Stimulated activated CD8-positive, alpha-beta memory T cell treated with anti-CD3 and anti-CD28 coated beads, Interleukin-12 subunit alpha, Interleukin-12 subunit beta, amount 100 ng/mL, for 4 hours (primary cell): ENCODE measurements at regions not wholly inside any gene's neighbourhood (a gene's known extent, or its start where the extent isn't known, plus 50 kb on each side); places are given as distances from the start of the nearest gene placed in this dataset.

Source experiments
- DNase-seq: peaks from one replicate; pipeline ENCODE4 v3.0.0-alpha.2; 2020; ENCODE audit warnings: low read depth

DNA sequence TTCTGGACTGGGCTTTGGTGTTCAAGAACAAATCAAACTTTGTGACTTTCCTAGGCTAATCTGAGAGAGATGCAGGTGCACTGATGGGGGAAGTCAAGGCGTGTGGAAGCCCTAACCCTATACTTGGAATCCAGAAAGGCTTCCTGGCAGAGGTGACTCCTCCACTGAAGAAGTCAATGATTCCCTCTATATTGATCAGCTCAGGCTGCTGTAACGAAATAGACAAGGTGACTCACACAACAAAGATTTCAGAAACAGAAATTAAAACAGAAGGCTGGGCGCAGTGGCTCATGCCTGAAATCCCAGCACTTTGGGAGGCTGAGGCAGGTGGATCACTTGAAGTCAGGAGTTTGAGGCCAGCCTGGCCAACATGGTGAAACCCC is 69.6 kb upstream of the GGTA1 start:
- no peak for DNase-seq

DNA sequence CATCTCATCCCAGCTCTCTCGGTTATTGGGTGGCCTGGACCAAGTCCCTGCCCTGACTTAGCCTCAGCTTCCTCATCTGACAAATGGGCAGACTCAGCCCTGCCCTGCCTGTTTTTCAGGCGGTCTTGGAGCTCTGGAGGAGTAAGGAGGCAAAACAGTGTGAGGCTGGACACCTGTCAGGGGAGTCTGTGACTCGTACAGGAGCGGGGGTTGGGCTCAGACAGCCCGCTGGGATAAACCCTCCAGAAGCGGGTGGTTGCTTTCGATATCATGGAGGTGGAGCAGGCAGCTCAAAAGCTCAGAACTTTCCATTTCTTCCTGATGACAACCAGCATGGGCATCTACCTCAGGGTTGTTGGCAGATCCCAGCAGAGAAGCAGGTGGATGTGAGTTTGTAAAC is 72.9 kb upstream of the GGTA1 start:
- no peak for DNase-seq

DNA sequence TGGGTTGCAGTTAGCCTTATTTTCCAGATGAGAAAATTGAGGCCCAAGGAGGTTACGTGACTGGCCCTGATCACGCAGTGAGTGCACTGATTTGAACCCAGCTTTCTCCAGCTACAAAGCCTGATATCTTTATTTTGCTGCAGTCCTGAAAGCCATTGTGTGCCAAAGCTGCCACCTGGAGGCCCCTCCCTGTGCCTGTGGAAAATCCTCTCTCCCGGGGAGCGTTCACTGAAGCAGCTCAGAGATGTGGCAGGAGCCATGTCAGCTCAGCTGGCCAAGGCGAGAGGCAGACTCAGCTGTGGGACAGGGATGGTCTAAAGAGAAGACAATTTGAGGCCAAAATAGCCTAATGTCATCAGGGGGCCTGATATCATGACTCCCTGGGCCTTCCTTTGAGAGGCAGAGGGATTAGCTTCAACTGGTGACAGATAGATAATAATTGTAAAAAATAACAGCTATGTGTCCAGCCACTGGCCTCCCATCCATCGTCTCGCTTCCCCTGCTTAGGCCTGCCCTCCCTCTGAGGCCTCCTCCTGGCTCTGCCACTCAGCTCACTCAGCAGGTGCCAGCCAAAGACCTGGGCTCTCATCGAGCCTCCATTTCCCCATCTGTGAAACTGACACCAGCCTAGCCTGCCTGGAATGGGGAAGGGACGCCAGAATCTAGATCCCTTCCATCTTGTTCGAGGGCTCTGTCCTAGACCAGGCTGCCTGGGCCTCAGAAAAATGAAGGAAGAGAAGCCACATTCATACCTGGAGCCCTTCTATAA is 74.3 kb upstream of the GGTA1 start:
- no peak for DNase-seq

DNA sequence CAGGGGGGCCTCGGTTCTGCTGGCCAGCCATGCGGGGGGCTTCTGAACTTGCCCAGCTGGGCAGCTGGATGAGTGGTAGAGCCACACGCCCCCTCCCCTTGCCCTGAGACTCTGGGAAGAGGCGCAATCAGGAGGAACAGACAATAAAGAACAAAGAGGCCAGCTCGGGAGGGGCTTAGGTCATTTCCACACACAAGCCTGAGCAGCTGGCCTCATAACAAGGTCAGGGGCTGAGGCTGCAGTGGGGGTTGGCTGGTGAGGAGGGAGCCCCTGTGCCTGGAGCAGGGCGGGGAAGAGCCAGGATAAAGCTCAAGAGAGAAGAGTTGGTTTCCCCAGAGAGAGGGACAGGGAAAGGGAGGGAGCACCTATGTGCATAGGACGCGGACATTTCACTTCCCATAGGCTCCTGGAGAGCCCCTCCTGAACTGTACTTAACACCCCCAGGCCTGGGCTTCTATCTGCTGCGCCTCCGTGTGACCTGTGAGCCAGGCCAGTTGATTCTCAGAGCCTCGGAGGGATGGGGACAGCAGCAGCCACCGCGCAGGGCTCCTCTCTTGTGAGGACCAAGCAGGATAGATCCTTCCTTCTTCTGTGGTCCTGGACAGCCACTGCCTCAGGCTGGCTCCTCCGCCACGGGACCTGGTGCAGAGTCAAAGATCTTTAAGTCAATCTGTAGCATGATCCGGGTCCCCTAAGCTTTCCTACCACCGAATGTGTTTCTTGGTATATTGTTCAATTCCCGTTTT is 75.3 kb upstream of the GGTA1 start:
- no peak for DNase-seq

DNA sequence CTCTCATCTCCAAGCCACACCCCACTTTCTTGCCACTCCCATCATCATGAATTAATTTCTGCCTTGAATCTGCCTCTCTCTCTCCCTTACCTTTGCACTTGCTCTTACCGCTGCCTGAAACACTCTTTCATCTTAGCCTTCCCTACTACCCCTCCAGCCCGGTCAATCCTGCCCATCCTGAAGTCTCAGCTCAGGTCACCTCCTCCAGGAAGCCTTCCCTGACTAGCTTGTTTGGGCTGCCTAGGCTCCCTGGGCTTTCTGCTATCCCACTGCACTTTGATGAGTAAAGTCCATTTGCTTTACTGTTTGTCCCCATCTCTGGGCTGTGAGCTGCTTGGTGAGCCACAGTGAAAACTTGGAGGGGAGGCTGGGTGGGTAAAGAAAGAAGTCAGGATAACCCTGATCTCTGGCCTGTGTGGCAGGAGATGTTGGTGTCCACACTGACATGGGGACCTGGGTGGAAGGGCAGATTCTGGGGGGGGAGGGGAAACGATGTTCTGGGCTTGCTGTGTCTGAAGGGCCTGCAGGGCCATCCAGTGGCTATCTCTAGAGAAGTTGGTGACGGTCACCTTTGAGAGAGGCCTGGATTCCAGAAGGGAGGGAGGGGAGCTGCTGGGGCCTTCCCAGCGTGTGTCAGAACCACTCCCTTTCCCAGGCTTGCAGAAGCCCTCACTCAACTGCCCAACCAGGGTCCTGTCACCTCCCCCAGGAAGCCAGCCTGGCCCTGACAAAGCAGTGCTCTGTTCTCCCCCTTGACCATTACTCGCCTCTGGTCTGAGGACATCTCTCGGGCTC is 75.0 kb upstream of the DAB2IP start:
- DNase-seq = no peak

DNA sequence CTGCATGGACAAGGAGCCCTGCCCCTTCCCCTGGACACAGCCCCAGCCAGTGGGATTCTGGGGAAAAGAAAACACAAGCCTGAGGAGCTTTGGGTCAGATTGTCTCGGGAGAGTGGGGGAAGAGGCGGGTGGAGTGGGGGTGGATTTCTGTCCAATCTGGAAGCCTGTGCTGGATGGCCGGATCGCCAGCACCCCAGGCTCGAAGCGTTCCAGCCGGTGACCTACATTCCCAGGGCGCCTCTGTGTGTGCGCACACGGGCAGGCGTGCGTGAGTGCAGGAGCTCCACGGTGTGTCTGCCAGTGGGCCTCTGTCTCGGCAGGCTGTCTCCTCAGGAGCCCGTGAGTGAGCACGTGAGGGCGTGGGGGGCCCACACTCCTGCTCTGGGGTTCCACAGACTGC is 74.3 kb upstream of the DAB2IP start:
- DNase-seq = no peak

DNA sequence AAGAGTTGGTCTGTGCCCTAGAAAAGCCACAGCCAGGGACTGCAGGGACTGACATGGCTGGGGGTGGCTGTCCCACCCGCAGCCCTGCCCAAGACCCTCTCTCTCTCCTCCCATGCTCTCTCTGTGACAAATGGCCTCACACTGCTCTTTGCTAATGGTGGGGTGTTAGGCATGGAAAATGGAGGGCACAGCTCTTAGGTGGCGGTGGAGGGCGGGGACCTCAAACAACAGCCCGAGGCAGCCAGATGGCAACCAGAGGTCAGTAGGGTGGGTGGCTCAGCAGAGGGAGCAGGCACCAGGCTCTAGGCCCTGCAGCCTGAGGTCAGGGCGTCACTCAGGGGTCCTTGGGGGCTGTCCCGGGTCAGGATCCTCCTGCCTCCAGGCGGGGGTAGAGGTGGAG is 73.9 kb upstream of the DAB2IP start:
- DNase-seq = no peak

DNA sequence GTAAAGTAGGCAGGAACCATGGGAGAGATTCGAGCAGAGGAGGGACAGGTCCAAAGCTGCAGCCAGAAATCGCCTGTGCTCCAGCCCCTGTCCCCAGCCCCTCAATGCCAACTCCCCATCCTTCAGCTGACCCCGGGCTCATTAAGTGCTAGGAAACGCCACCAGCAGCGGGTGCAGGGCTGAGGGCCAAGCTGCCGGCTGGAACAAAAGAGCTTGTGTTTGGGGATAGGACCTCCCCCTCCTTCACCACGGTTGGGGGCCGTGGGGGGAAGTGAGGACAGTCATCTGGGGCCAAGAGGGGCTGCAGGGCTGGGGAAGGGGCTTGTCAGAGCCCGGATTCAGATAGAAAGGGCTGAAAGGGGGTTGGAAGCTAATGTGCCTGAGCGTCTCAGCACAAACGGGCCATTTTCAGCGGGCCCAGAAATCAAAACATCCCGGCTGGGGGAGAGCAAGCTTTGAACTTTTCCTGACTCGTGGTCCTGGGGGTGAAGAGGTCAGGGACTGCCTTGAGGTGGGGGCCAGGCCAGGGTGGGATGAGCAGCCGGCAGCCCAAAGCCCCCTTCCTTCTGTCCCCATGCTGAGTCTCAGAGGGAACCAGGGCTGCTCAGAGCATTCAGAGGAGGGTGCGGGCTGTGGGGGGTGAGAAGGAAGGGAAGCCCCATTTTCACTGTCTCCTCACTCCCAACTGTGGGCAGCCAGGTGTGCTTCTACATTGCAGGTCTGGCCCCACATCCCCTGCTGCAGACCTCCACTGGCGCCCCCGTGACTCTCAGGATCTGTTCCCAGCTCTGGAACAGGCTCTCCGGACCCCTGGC is 69.4 kb upstream of the DAB2IP start:
- no peak for DNase-seq

DNA sequence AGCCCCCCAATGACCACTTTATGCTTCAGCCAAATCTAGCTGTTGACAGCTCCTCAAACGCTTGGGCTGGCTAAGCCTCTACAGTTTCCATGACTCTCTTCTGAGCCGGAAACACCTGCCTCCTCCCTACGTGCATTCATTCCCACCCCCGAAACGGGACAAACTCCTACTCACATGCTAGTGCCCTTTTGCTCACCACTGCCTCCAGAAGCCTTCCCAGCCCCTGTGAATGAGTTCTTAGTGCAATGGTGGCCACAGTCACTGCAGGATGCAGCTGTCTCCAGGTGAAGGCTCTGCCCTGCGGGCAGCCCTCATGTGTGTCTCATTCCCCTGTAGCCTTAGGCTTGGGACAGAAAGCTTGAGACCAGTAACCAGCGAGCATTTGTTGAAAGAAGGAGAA is 68.8 kb upstream of the DAB2IP start:
- DNase-seq = no peak

DNA sequence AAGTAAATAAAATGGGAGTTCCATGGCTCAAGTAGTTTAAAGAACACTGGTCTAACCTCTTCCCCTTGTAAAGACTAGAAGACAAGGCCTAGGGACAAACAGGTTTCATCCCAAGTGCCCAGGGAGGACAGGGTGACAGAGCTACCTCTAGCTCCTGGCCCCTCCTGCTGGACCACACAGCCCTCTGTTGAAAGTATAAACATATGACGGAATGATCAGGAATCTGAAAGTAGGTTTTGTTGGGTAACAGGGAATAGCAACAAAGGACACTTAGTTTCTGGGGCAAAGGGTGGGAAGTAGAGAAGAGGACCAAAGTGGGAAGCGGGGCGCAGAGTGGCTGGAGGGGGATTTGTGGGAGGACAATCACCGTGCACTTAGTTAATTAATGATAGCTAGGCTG is 67.0 kb upstream of the DAB2IP start:
- DNase-seq = no peak

DNA sequence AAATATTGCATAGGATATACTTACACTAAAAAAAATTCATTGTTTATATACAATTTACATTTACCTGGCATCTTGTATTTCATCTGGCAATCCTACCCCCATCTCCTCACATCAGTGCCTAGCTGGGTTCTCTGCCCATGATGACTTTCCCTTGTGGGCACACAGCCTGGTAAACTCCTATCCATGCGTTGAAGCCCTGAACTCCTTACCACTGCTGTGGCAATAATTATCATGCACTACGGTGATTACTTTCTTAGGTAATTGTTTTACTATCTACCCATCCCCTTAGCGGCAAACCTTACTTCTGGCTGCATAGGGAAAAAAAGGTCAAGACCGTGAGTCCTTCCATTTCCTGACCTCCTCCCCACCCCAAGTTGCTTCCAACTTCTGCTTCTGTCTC is 63.6 kb upstream of the DAB2IP start:
- no peak for DNase-seq

DNA sequence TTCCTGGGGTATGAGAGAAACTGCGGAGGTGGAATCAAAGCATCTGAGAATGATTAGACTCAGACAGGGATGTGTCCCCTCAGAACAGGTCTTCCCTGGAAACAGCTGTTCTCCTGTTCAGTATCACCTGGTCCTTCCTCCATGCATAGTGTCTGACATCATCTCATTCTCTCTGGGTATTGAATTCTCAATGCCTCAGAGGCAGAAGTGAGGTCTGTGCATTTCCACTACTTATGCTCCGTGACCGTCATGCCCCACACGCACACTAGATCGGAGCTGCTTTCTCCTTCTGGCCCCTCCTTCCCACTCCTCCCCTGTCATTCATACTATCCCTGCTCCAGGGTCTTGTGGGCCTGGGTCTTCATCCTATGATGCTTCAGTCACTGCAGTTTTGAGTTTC is 61.4 kb upstream of the DAB2IP start:
- no peak for DNase-seq

DNA sequence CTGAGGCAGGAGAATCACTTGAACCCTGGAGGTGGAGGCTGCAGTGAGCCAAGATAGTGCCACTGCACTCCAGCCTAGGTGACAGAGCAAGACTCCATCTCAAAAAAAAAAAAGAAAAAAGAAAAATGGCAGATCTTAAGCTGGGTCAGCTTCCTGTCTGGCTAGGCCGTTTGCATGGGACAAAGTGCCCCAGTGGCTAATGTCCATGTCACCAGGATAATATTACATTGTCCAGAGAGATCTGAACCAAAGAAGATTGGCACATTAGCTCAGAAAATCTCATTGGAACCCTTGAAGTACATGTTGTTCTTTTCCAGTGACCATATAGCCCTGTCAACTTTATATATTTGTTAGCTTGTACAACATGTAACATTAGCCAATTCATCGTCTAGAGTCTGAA is 59.2 kb upstream of the DAB2IP start:
- DNase-seq = no peak

DNA sequence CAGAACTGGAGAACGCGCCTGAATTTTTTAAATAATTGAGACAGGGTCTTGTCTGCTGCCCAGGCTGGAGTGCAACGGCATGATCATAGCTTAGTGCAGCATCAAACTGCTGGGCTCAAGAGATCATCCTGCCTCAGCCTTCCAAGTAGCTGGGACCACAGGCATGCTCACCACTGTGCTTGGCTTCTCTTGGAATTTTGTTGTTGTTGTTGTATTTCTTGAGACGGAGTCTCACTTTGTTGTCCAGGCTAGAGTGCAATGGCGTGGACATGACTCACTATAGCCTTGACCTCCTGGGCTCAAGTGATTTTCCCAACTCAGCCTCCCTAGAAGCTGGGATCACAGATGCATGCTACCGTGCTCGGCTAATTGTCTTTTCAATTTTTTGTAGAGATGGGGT is 58.4 kb upstream of the DAB2IP start:
- no peak for DNase-seq

DNA sequence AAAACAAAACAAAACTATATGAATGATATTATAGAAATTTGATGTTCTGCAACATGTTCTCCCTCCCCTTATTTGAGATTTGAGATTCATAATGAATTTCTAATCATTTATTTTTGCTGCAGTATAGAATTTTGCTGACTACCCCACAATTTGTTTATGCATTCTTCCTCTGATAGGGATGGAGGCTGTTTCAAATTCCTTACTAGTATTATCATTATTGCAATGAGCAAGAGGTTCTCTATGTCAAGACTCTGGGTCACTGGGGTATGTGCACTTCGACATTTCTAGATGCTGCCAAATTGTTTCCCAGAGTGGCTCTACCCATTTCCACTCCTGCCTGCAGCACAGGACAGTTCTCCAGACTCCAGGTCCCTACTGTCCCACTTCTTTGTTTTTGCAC is 54.9 kb upstream of the DAB2IP start:
- no peak for DNase-seq

DNA sequence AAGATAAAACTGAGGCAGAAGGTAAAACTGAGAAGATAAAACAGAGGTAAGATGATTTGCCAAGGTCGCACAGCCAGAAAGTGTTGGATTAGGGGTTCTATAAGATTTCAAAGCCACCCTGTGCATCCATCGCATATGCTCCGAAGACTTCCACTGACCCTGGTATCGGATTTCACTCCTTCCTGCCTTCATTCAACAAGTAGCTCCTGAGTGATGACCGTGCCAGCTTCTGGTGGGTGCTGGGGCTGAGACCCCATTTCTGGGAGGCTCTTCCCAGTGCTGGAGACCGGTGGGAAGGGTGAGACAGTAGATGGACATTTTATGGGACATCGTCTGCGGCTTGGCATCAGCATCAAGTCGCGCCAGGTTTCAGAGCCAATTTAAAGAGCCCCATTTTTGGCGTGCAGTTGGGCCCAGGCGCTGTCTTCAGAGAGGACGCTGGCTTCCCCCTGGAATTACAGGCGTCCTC is 53.7 kb upstream of the DAB2IP start:
- no peak for DNase-seq

DNA sequence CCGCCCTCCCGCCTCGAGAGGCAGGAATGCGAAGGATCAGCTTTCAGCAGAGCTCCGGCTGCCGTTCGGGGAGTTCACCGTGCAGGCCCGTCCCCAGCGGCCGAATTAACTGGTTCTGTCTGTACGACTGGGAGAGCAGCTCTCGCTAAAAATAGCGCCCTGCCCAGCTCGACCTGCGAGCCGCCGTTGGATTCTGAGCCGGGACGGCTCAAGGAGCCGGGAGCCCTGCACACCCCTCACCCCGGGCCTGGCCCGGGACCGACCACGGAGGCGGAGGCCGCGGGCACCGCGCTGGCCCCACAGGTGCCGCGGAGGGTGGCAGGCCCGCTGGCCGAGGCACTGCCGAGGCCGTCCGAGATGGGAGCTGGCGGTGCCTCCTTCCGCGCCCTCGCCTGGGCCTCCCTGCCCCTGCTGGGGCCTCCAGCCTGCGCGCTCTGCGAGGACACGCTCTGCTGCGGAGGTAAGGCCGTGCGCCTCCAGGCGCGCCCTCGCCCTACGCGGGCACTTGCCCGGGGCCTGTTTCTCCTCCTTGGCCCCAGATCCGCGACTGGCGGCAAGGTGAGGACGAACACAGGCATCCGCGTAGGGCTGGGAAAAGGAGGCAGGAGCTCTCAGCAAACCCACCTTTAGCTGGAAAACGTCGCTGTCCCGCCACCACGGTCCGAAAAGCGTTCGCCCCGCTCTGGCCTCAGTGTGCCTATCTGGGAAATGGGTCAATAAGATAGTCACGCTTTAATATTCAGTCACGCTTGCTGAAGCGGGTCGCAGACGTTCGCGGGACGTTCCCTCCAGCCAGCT is 53.1 kb upstream of the DAB2IP start:
- DNase-seq = no peak

DNA sequence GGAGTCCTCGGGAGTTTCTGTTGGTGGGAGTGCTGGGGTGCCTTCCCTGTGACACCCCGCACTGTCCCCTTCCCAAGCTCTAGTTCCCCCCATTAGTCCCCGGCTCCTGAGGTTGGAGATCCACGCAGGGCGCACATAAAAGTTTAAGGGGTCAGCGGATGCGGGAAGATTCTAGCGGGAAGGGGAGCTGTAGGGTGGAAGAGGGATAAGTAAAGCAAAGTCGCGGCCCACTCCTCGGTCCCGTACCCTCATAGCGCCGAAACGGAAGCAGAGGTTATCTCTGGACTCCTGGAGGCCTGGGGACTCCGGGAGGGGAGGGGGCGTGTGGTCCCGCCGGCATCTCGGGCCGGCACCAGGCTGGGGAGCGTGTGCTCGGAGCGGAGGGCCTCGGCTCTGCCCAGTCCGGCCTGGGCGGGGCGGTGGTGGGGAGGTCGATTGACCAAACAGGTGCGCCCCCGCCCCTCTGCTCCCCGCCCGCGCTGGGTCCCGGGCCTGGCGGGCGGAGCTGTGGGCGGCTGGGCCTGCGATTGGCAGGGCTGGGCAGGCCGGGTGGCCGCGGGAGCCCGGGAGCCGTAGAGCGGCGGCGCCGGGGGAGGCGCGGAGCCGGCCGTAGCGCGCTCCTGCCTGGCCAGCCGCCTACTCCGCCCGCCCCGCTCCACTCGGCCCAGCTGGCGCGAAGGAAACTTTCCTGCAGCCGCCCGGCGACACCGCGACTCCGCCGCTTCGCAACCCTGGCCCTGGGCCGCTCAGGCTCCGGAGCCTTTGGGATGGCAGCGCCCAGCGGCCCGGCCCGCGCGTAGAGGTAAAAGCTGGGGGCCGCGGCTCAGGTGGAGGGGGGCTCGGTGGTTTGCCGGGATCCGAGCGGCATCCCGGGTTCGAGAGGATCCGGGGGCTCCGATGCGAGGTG is 52.2 kb upstream of the DAB2IP start:
- no peak for DNase-seq

DNA sequence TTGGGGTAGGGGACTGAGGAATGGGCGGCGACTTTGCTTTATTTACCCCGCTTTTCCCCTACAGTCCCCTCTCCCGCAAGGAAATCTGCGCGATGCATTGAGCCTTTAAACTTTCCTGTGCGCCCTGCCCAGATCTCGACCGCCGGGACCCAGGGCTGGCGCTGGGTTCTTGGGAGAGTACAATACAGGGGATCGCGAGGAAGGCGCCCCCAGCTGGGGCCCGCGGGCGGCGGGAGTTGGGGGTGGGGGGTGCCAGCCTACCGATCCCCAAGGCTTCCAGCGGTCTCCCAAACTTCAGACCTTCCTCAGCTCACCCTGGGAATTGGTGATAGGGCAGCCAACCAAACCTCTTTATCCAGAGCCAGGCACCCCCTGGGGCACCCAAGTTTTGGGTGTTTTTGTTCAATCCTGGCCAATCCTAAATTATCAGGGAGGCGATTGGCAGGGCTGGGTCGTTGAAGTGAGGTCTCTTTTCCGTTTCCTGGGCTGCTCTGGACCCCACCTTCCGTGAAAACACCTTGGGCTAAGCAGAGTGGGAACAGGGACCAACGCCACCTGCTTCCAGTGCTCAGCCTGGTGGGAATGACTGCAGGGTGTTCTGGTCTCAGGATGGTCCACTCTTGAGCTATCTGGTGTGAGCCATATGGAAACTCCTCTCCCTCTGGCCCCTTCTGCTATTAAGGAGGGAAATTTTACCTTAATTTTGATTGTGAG is 51.4 kb upstream of the DAB2IP start:
- DNase-seq = no peak

DNA sequence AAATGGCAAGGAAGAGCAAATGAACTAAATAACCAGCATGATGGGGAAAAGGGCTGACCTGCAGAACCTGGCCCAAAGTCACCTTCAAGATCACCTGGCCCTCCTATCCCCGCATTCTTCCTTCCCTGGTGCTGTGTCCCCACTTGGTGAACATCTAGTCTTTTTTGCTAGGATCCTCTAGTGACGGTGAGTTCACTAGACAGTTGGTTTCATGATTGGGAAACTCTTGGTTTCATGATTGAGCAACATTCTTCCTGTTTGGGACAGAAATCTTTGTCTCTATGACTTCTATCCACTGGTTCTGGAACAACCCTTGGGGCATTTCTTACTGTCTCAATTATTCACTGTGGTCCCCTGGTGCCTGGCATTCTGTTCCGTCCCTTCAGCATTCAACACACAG is 50.2 kb upstream of the DAB2IP start:
- no peak for DNase-seq
